ENCODE measurements at regions not wholly inside any gene's neighbourhood (a gene's known extent, or its start where the extent isn't known, plus 50 kb on each side); places are given as distances from the start of the nearest gene placed in this dataset.
"Not testable (repeated sequence)": the region's sequence is repeated elsewhere in the genome, so short reads cannot be mapped to it uniquely, and the experiment has no call there.

DNA sequence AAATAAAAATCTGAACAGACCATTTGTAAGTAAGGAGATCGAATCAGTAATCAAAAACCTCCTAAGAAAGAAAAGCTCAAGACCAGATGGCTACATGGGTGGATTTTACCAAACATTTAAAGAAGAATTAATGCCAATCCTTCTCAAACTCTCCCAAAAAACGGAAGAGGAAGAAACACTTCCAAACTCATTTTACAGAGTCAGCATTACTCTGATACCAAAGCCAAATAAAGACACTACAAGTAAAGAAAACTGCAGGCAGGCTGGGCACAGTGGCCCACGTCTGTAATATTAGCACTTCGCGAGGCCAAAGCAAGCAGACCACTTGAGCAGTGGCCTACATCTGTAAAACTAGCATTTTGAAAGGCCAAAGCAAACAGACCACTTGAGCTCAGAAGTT lies 159.8 kb downstream of the DPY19L2 start:
- H3K4me3 ChIP-seq = no peak overlapping the region
- H3K9me3 ChIP-seq = no peaks in the 10 kb centered on the region
- no peaks in the 10 kb centered on the region for H3K36me3 ChIP-seq
- 86% methylated on average over 5 of the region's 5 CpGs for WGBS
- H3K27me3 ChIP-seq (replicated peaks; ENCODE audit: insufficient read depth) = no peaks in the 10 kb centered on the region
- TF ChIP-seq POLR2A (IDR thresholded peaks at IDR 0.05) = no peak
- TF ChIP-seq, protein P1, sequence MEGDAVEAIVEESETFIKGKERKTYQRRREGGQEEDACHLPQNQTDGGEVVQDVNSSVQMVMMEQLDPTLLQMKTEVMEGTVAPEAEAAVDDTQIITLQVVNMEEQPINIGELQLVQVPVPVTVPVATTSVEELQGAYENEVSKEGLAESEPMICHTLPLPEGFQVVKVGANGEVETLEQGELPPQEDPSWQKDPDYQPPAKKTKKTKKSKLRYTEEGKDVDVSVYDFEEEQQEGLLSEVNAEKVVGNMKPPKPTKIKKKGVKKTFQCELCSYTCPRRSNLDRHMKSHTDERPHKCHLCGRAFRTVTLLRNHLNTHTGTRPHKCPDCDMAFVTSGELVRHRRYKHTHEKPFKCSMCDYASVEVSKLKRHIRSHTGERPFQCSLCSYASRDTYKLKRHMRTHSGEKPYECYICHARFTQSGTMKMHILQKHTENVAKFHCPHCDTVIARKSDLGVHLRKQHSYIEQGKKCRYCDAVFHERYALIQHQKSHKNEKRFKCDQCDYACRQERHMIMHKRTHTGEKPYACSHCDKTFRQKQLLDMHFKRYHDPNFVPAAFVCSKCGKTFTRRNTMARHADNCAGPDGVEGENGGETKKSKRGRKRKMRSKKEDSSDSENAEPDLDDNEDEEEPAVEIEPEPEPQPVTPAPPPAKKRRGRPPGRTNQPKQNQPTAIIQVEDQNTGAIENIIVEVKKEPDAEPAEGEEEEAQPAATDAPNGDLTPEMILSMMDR (IDR thresholded peaks at IDR 0.05) = no peak
- TF ChIP-seq POLR2AphosphoS5 (IDR thresholded peaks at IDR 0.05) = no peak
- no peak overlapping the region for H3K27ac ChIP-seq
- no peak for DNase-seq (ENCODE audit: low spot score)
- no peaks in the 10 kb centered on the region for H3K4me1 ChIP-seq (replicated peaks)
- intact Hi-C loops (cut with DNase I) = no loop called here

GRCh38 chr12:63499567-63499966 lies 168.7 kb downstream of the DPY19L2 start:
- Histone ChIP-seq H3K27ac (no peak overlapping the region), H3K4me3 (no peak overlapping the region), H3K27me3 (replicated peaks; ENCODE audit: insufficient read depth) (no peaks in the 10 kb centered on the region), H3K9me3 (no peaks in the 10 kb centered on the region), H3K4me1 (replicated peaks) (peaks cover 4% of the 10 kb centered on the region), H3K36me3 (no peaks in the 10 kb centered on the region)
- 84% methylated on average over 6 of the region's 6 CpGs for WGBS
- no peak for DNase-seq (ENCODE audit: low spot score)
- no peak for TF ChIP-seq POLR2A (IDR thresholded peaks at IDR 0.05)
- TF ChIP-seq, protein P1 (IDR thresholded peaks at IDR 0.05) = no peak
- TF ChIP-seq POLR2AphosphoS5 (IDR thresholded peaks at IDR 0.05) = no peak
- intact Hi-C loops (cut with DNase I) = no loop called here

DNA sequence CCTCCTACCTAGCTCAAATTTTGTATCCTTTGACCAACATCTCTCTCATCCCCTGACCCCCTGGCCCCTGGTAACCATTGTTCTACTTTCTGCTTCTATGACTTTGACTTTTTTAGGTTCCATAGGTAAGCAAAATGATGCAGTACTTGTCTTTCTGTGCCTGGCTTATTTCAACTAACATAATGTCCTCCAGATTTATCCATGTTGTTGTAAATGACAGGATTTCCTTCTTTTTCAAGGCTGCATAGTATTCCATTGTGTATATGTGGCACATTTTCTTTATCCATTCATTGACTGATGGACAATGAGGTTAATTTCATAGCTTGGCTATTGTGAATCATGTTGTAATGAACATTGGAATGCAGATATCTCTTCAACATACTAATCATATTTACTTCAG lies 170.1 kb downstream of the DPY19L2 start:
- Histone ChIP-seq H3K9me3 (no peaks in the 10 kb centered on the region), H3K4me3 (no peak overlapping the region), H3K27me3 (replicated peaks; ENCODE audit: insufficient read depth) (no peaks in the 10 kb centered on the region), H3K4me1 (replicated peaks) (peaks cover 4% of the 10 kb centered on the region), H3K27ac (no peak overlapping the region), H3K36me3 (no peaks in the 10 kb centered on the region)
- no peak for TF ChIP-seq POLR2A (IDR thresholded peaks at IDR 0.05)
- TF ChIP-seq POLR2AphosphoS5 (IDR thresholded peaks at IDR 0.05) = no peak
- TF ChIP-seq, protein P1 (IDR thresholded peaks at IDR 0.05) = no peak
- DNase-seq (ENCODE audit: low spot score) = no peak
- intact Hi-C loops (cut with DNase I) = no loop called here

- no peak for TF ChIP-seq POLR2AphosphoS5 (IDR thresholded peaks at IDR 0.05)
- TF ChIP-seq POLR2A (IDR thresholded peaks at IDR 0.05) = no peak
- TF ChIP-seq, protein P1 (IDR thresholded peaks at IDR 0.05) = no peak
- 21% methylated on average over 2 of the region's 2 CpGs for WGBS
Measured at GRCh38 chr12:63496654-63497053, 171.6 kb downstream of the DPY19L2 start.

GRCh38 chr12:63495974-63496373 lies 172.3 kb downstream of the DPY19L2 start:
- Histone ChIP-seq H3K36me3 (no peaks in the 10 kb centered on the region), H3K9me3 (no peaks in the 10 kb centered on the region), H3K27me3 (replicated peaks; ENCODE audit: insufficient read depth) (no peaks in the 10 kb centered on the region), H3K27ac (no peak overlapping the region), H3K4me3 (no peak overlapping the region), H3K4me1 (replicated peaks) (peaks cover 4% of the 10 kb centered on the region)
- DNase-seq (ENCODE audit: low spot score) = no peak
- no peak for TF ChIP-seq POLR2AphosphoS5 (IDR thresholded peaks at IDR 0.05)
- TF ChIP-seq, protein P1 (IDR thresholded peaks at IDR 0.05) = no peak
- no peak for TF ChIP-seq POLR2A (IDR thresholded peaks at IDR 0.05)
- intact Hi-C loops (cut with DNase I) = no loop called here
- 26% methylated on average over 1 of the region's 1 CpG for WGBS

More at GRCh38 chr12:63496654-63497053, 171.6 kb downstream of the DPY19L2 start:
- H3K27me3 ChIP-seq (replicated peaks; ENCODE audit: insufficient read depth) = no peaks in the 10 kb centered on the region
- no peak for DNase-seq (ENCODE audit: low spot score)
- H3K36me3 ChIP-seq = no peaks in the 10 kb centered on the region
- intact Hi-C loops (cut with DNase I) = no loop called here
- H3K9me3 ChIP-seq = no peaks in the 10 kb centered on the region
- H3K4me3 ChIP-seq = no peak overlapping the region
- no peak overlapping the region for H3K27ac ChIP-seq
- peaks cover 4% of the 10 kb centered on the region for H3K4me1 ChIP-seq (replicated peaks)

DNA sequence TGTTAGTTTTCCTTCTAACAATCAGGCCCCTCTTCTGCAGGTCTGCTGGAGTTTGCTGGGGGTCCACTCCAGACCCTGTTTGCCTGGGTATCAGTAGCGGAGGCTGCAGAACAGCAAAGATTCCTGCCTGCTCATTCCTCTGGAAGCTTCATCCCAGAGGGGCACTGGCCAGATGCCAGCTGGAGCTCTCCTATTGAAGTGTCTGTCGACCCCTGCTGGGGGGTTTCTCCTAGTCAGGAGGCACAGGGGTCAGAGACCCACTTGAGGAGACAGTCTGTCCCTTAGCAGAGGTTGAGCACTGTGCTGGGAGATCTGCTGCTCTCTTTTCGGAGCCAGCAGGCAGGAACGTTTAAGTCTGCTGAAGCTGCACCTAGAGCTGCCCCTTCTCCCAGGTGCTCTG lies 174.9 kb downstream of the DPY19L2 start:
- not testable (repeated sequence) for DNase-seq (ENCODE audit: low spot score)
- 86% methylated on average over 3 of the region's 4 CpGs for WGBS
- peak overlapping the region in 1 of 2 donors; percentile 27 for H3K27ac ChIP-seq

More for the DNA sequence above, 174.9 kb downstream of the DPY19L2 start:
- intact Hi-C loops (cut with DNase I); H3K4me3 ChIP-seq; H3K9me3 ChIP-seq; H3K27me3 ChIP-seq (replicated peaks; ENCODE audit: insufficient read depth); H3K4me1 ChIP-seq (replicated peaks); H3K36me3 ChIP-seq: not testable (repeated sequence)

All from prostate gland (tissue), 2 donors.